GM10248 (cell line): ENCODE measurements at regions not wholly inside any gene's neighbourhood (a gene's known extent, or its start where the extent isn't known, plus 50 kb on each side); places are given as distances from the start of the nearest gene placed in this dataset.
"Not testable (repeated sequence)": the region's sequence is repeated elsewhere in the genome, so short reads cannot be mapped to it uniquely, and the experiment has no call there.

Experiments used
- CTCF ChIA-PET: fragments of 300-600 bp; sonication (Branson Sonifier 250); formaldehyde crosslinking; extraction: SDS; loops from one replicate; lab custom pipeline; 2021; ENCODE audit warnings: antibody characterized with exemption; lab: Yijun Ruan, JAX
- POLR2A ChIA-PET: fragments of 350-650 bp; sonication (Branson Sonifier 250); formaldehyde crosslinking; extraction: SDS; loops from one replicate; lab custom pipeline; 2020; ENCODE audit warnings: antibody characterized with exemption; lab: Yijun Ruan, JAX
- DNase-seq: peaks from one replicate; pipeline ENCODE4 v3.0.0; 2012; ENCODE audit errors: extremely low spot score
- CTCF ChIP-seq: IDR thresholded peaks from 2 replicates; pipeline ENCODE4 v1.5.1; 2012; ENCODE audit warnings: mild to moderate bottlenecking, low read depth; ENCODE audit errors: extremely low read depth, missing control alignments, control extremely low read depth

- CTCF ChIA-PET, result no interaction called here
- POLR2A ChIA-PET, result no interaction called here
- TF ChIP-seq CTCF, result no peak
- no peak for DNase-seq
Observed at GRCh38 chr12:38424436-38424835, 107.9 kb downstream of the ALG10B start.

GRCh38 chr12:38427442-38427841, 110.9 kb downstream of the ALG10B start:
- ChIA-PET POLR2A (no interaction called here), CTCF (no interaction called here)
- no peak for DNase-seq
- no peak for TF ChIP-seq CTCF

GRCh38 chr12:38431921-38432320, 115.3 kb downstream of the ALG10B start:
- ChIA-PET POLR2A (no interaction called here), CTCF (no interaction called here)
- no peak for DNase-seq
- no peak for TF ChIP-seq CTCF

GRCh38 chr12:38441871-38442281, 125.3 kb downstream of the ALG10B start:
- DNase-seq, POLR2A ChIA-PET, CTCF ChIA-PET: not testable (repeated sequence)

GRCh38 chr12:38445040-38445439, 128.5 kb downstream of the ALG10B start:
- ChIA-PET POLR2A (no interaction called here), CTCF (interaction anchor here (1.3 to 2.4 kb wide), 2 partner anchors 10 to 60 kb away, joined by 3 to 5 read pairs; no protein-coding TSS in a partner anchor)
- no peak for DNase-seq
- TF ChIP-seq CTCF, result no peak

GRCh38 chr12:38448991-38449390, 132.4 kb downstream of the ALG10B start:
- CTCF ChIA-PET, result no interaction called here
- POLR2A ChIA-PET, result no interaction called here
- TF ChIP-seq CTCF, result no peak
- no peak for DNase-seq

GRCh38 chr12:38456537-38457120, 140.1 kb downstream of the ALG10B start:
- CTCF ChIA-PET, result interaction anchor here (1.5 to 2.3 kb wide), 2 partner anchors 13 to 38 kb away, joined by 3 to 5 read pairs; no protein-coding TSS in a partner anchor
- TF ChIP-seq CTCF, result no peak
- no peak for DNase-seq
- POLR2A ChIA-PET, result no interaction called here
